Ovary (tissue), 3 donors: ENCODE measurements at regions not wholly inside any gene's neighbourhood (a gene's known extent, or its start where the extent isn't known, plus 50 kb on each side); places are given as distances from the start of the nearest gene placed in this dataset.
"Not testable (repeated sequence)": the region's sequence is repeated elsewhere in the genome, so short reads cannot be mapped to it uniquely, and the experiment has no call there.

ENCODE experiments used
- EP300 ChIP-seq: sonication (generic); formaldehyde crosslinking; IDR thresholded peaks from one replicate; pipeline ENCODE4 v1.6.1; 2017; ENCODE audit warnings: antibody characterized with exemption
- POLR2A ChIP-seq: fragments of 450-650 bp; IDR thresholded peaks from one replicate; pipeline ENCODE4 v1.6.1; 2017; ENCODE audit warnings: antibody characterized with exemption, mild to moderate bottlenecking, moderate library complexity
- TF ChIP-seq, protein P1 (sequence below), 3 donors: fragments of 450-650 bp in 2 of 3; fragments of 200-600 bp in 1 of 3; IDR thresholded peaks; one replicate each; pipeline versions ENCODE4 v1.5.1 to v1.8.0; 2016 to 2022; ENCODE audit warnings: antibody characterized with exemption in 3 of 3, mild to moderate bottlenecking in 1 of 3
- donor health status: DM: no; HTN: no; CAD: no.

DNA sequence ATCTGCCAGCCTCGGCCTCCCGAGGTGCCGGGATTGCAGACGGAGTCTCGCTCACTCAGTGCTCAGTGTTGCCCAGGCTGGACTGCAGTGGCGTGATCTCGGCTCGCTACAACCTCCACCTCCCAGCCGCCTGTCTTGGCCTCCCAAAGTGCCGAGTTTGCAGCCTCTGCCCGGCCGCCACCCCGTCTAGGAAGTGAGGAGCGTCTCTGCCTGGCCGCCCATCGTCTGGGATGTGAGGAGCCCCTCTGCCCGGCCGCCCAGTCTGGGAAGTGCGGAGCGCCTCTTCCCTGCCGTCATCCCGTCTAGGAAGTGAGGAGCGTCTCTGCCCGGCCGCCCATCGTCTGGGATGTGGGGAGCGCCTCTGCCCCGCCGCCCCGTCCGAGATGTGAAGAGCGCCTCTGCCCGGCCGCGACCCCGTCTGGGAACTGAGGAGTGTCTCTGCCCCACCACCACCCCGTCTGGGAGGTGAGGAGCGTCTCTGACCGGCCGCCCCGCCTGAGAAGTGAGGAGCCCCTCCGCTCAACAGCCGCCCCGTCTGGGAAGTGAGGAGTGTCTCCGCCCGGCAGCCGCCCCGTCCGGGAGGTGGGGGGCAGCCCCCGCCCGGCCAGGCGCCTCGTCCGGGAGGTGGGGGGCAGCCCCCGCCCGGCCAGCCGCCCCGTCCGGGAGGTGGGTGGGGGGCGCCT, 180.4 kb upstream of the ZNF184 start:
- TF ChIP-seq POLR2A, EP300: not testable (repeated sequence)
- TF ChIP-seq, protein P1, sequence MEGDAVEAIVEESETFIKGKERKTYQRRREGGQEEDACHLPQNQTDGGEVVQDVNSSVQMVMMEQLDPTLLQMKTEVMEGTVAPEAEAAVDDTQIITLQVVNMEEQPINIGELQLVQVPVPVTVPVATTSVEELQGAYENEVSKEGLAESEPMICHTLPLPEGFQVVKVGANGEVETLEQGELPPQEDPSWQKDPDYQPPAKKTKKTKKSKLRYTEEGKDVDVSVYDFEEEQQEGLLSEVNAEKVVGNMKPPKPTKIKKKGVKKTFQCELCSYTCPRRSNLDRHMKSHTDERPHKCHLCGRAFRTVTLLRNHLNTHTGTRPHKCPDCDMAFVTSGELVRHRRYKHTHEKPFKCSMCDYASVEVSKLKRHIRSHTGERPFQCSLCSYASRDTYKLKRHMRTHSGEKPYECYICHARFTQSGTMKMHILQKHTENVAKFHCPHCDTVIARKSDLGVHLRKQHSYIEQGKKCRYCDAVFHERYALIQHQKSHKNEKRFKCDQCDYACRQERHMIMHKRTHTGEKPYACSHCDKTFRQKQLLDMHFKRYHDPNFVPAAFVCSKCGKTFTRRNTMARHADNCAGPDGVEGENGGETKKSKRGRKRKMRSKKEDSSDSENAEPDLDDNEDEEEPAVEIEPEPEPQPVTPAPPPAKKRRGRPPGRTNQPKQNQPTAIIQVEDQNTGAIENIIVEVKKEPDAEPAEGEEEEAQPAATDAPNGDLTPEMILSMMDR (IDR thresholded peaks at IDR 0.05), result not testable (repeated sequence)
